Amygdala (tissue), 56 donors: ENCODE measurements at regions not wholly inside any gene's neighbourhood (a gene's known extent, or its start where the extent isn't known, plus 50 kb on each side); places are given as distances from the start of the nearest gene placed in this dataset.

ENCODE experiments used
- DNase-seq, 56 donors: peaks; one replicate each; lab custom pipeline; 2025; lab: John Stamatoyannopoulos, UW

GRCh38 chr16:86383488-86384262 lies 126.7 kb upstream of the FOXF1 start:
- DNase-seq, result no peak

- no peak for DNase-seq
Observed at GRCh38 chr16:86384263-86384649, 126.1 kb upstream of the FOXF1 start.

GRCh38 chr16:86384980-86385379 lies 125.3 kb upstream of the FOXF1 start:
- no peak for DNase-seq

- no peak for DNase-seq
Observed at GRCh38 chr16:86387468-86388440, 122.6 kb upstream of the FOXF1 start.

- no peak for DNase-seq
Observed at GRCh38 chr16:86388976-86389375, 121.4 kb upstream of the FOXF1 start.

GRCh38 chr16:86389566-86390328 lies 120.6 kb upstream of the FOXF1 start:
- DNase-seq, result no peak

- DNase-seq, result no peak
Observed at GRCh38 chr16:86390335-86390734, 120.0 kb upstream of the FOXF1 start.

- DNase-seq, result no peak
Observed at GRCh38 chr16:86391486-86391885, 118.8 kb upstream of the FOXF1 start.

GRCh38 chr16:86391984-86392383 lies 118.3 kb upstream of the FOXF1 start:
- DNase-seq, result no peak

GRCh38 chr16:86392436-86393152 lies 117.7 kb upstream of the FOXF1 start:
- no peak for DNase-seq

GRCh38 chr16:86393907-86394626 lies 116.3 kb upstream of the FOXF1 start:
- no peak for DNase-seq

- no peak for DNase-seq
Observed at GRCh38 chr16:86395477-86395876, 114.8 kb upstream of the FOXF1 start.

- DNase-seq, result peak in 1 of 56 donors; percentile 0
Observed at GRCh38 chr16:86396422-86396821, 113.9 kb upstream of the FOXF1 start.

- DNase-seq, result no peak
Observed at GRCh38 chr16:86396901-86397311, 113.4 kb upstream of the FOXF1 start.

- DNase-seq, result no peak
Observed at GRCh38 chr16:86398201-86398600, 112.1 kb upstream of the FOXF1 start.

GRCh38 chr16:86398622-86399021 lies 111.7 kb upstream of the FOXF1 start:
- no peak for DNase-seq

- no peak for DNase-seq
Observed at GRCh38 chr16:86401126-86401525, 109.2 kb upstream of the FOXF1 start.

- DNase-seq, result no peak
Observed at GRCh38 chr16:86403085-86403484, 107.2 kb upstream of the FOXF1 start.

GRCh38 chr16:86403541-86404163 lies 106.7 kb upstream of the FOXF1 start:
- no peak for DNase-seq
